ENCODE measurements at regions not wholly inside any gene's neighbourhood (a gene's known extent, or its start where the extent isn't known, plus 50 kb on each side); places are given as distances from the start of the nearest gene placed in this dataset.
"Not testable (repeated sequence)": the region's sequence is repeated elsewhere in the genome, so short reads cannot be mapped to it uniquely, and the experiment has no call there.

GRCh38 chr2:138309760-138310159, 191.8 kb upstream of the SPOPL start:
- H3K36me3 ChIP-seq (ENCODE audit: control insufficient read depth, insufficient read depth, low read length): no peaks in the 10 kb centered on the region
- CTCF ChIA-PET: interaction anchor here (1.4 kb wide), 1 partner anchor 21 kb away, joined by 4 read pairs; no protein-coding TSS in a partner anchor
- no peak for TF ChIP-seq CTCF (IDR thresholded peaks at IDR 0.05; ENCODE audit: insufficient read depth, low read depth, low read length)
- POLR2A ChIA-PET: no interaction called here
- no peaks in the 10 kb centered on the region for H3K27me3 ChIP-seq (ENCODE audit: control insufficient read depth, insufficient read depth, low read length)
- DNase-seq (ENCODE audit: low read depth): no peak
- H3K4me3 ChIP-seq (ENCODE audit: low read depth, low read length): no peak overlapping the region

- DNase-seq (ENCODE audit: low read depth): no peak
- TF ChIP-seq CTCF (IDR thresholded peaks at IDR 0.05; ENCODE audit: insufficient read depth, low read depth, low read length): no peak
- Histone ChIP-seq H3K4me3 (ENCODE audit: low read depth, low read length) (no peak overlapping the region), H3K27me3 (ENCODE audit: control insufficient read depth, insufficient read depth, low read length) (no peaks in the 10 kb centered on the region), H3K36me3 (ENCODE audit: control insufficient read depth, insufficient read depth, low read length) (no peaks in the 10 kb centered on the region)
- CTCF ChIA-PET: no interaction called here
- POLR2A ChIA-PET: no interaction called here
Measured at GRCh38 chr2:138312061-138312460, 189.5 kb upstream of the SPOPL start.

GRCh38 chr2:138315619-138316018, 186.0 kb upstream of the SPOPL start:
- CTCF ChIA-PET: interaction anchor here (1.0 kb wide), 1 partner anchor 149 kb away, joined by 3 read pairs; no protein-coding TSS in a partner anchor
- H3K36me3 ChIP-seq (ENCODE audit: control insufficient read depth, insufficient read depth, low read length); POLR2A ChIA-PET; H3K4me3 ChIP-seq (ENCODE audit: low read depth, low read length); H3K27me3 ChIP-seq (ENCODE audit: control insufficient read depth, insufficient read depth, low read length); DNase-seq (ENCODE audit: low read depth): not testable (repeated sequence)

GRCh38 chr2:138319616-138320015, 182.0 kb upstream of the SPOPL start:
- DNase-seq (ENCODE audit: low read depth): no peak
- no peaks in the 10 kb centered on the region for H3K27me3 ChIP-seq (ENCODE audit: control insufficient read depth, insufficient read depth, low read length)
- no peaks in the 10 kb centered on the region for H3K36me3 ChIP-seq (ENCODE audit: control insufficient read depth, insufficient read depth, low read length)
- H3K4me3 ChIP-seq (ENCODE audit: low read depth, low read length): no peak overlapping the region
- ChIA-PET POLR2A (no interaction called here), CTCF (no interaction called here)
- no peak for TF ChIP-seq CTCF (IDR thresholded peaks at IDR 0.05; ENCODE audit: insufficient read depth, low read depth, low read length)

GRCh38 chr2:138321458-138321857, 180.1 kb upstream of the SPOPL start:
- ChIA-PET POLR2A (no interaction called here), CTCF (interaction anchor here (1.0 to 1.1 kb wide), 2 partner anchors 9 to 19 kb away, joined by 3 read pairs; no protein-coding TSS in a partner anchor)

More at GRCh38 chr2:138321458-138321857, 180.1 kb upstream of the SPOPL start:
- Histone ChIP-seq H3K4me3 (ENCODE audit: low read depth, low read length) (no peak overlapping the region), H3K36me3 (ENCODE audit: control insufficient read depth, insufficient read depth, low read length) (no peaks in the 10 kb centered on the region), H3K27me3 (ENCODE audit: control insufficient read depth, insufficient read depth, low read length) (no peaks in the 10 kb centered on the region)
- no peak for DNase-seq (ENCODE audit: low read depth)
- no peak for TF ChIP-seq CTCF (IDR thresholded peaks at IDR 0.05; ENCODE audit: insufficient read depth, low read depth, low read length)

Data from BJ (cell line).